HG02763 (cell line): ENCODE measurements at regions not wholly inside any gene's neighbourhood (a gene's known extent, or its start where the extent isn't known, plus 50 kb on each side); places are given as distances from the start of the nearest gene placed in this dataset.
"Not testable (repeated sequence)": the region's sequence is repeated elsewhere in the genome, so short reads cannot be mapped to it uniquely, and the experiment has no call there.

ENCODE experiments used
- ATAC-seq: cut with Tn5 transposase; IDR thresholded peaks from one replicate; pipeline ENCODE4 v1.9.1; 2021; ENCODE audit warnings: mild to moderate bottlenecking, moderate library complexity; ENCODE audit not compliant: unreplicated experiment

- no peak for ATAC-seq
Observed at GRCh38 chr7:149637911-149638565, 135.3 kb downstream of the ZNF467 start.

- no peak for ATAC-seq
Observed at GRCh38 chr7:149635561-149636329, 137.6 kb downstream of the ZNF467 start.

- no peak for ATAC-seq
Observed at GRCh38 chr7:149633976-149634945, 136.7 kb upstream of the ZNF746 start.

GRCh38 chr7:149628361-149629149, 130.9 kb upstream of the ZNF746 start:
- ATAC-seq = not testable (repeated sequence)

GRCh38 chr7:149627911-149628310, 130.3 kb upstream of the ZNF746 start:
- ATAC-seq = no peak

GRCh38 chr7:149626972-149627371, 129.4 kb upstream of the ZNF746 start:
- no peak for ATAC-seq

GRCh38 chr7:149625947-149626392, 128.4 kb upstream of the ZNF746 start:
- no peak for ATAC-seq

GRCh38 chr7:149625340-149625946, 127.8 kb upstream of the ZNF746 start:
- no peak for ATAC-seq

- ATAC-seq = peak; percentile 87
Observed at GRCh38 chr7:149624419-149625339, 127.1 kb upstream of the ZNF746 start.

- ATAC-seq = no peak
Observed at GRCh38 chr7:149624006-149624405, 126.4 kb upstream of the ZNF746 start.

- ATAC-seq = not testable (repeated sequence)
Observed at GRCh38 chr7:149623262-149623997, 125.8 kb upstream of the ZNF746 start.

- no peak for ATAC-seq
Observed at GRCh38 chr7:149622444-149623210, 125.0 kb upstream of the ZNF746 start.

GRCh38 chr7:149621776-149622175, 124.2 kb upstream of the ZNF746 start:
- no peak for ATAC-seq

- peak; percentile 46 for ATAC-seq
Observed at GRCh38 chr7:149620961-149621360, 123.4 kb upstream of the ZNF746 start.

GRCh38 chr7:149616898-149617297, 119.3 kb upstream of the ZNF746 start:
- ATAC-seq = no peak

GRCh38 chr7:149615690-149616270, 118.2 kb upstream of the ZNF746 start:
- no peak for ATAC-seq

GRCh38 chr7:149610441-149611011, 112.9 kb upstream of the ZNF746 start:
- ATAC-seq = no peak
